Neural progenitor cell (in vitro differentiated cells): ENCODE measurements at regions not wholly inside any gene's neighbourhood (a gene's known extent, or its start where the extent isn't known, plus 50 kb on each side); places are given as distances from the start of the nearest gene placed in this dataset.

ENCODE experiments used
- CTCF ChIP-seq: fragments of 200-600 bp; sonication (generic); IDR thresholded peaks from 2 replicates; pipeline ENCODE4 v1.5.1; 2017; ENCODE audit warnings: antibody characterized with exemption, mild to moderate bottlenecking
- EZH2 ChIP-seq: fragments of 200-600 bp; sonication (generic); IDR thresholded peaks from 2 replicates; pipeline ENCODE4 v1.6.1; 2017; ENCODE audit warnings: antibody characterized with exemption, mild to moderate bottlenecking, moderate library complexity
- EZH2phosphoT487 ChIP-seq: fragments of 200-600 bp; sonication (generic); IDR thresholded peaks from 2 replicates; pipeline ENCODE4 v1.6.1; 2017; ENCODE audit warnings: antibody characterized with exemption

- no peak for TF ChIP-seq CTCF
- no peak for TF ChIP-seq EZH2phosphoT487
- no peak for TF ChIP-seq EZH2
These were observed 514.7 kb upstream of the KCND2 start for GRCh38 chr7:119758254-119758653.
